ENCODE measurements at regions not wholly inside any gene's neighbourhood (a gene's known extent, or its start where the extent isn't known, plus 50 kb on each side); places are given as distances from the start of the nearest gene placed in this dataset.
"Not testable (repeated sequence)": the region's sequence is repeated elsewhere in the genome, so short reads cannot be mapped to it uniquely, and the experiment has no call there.

DNA sequence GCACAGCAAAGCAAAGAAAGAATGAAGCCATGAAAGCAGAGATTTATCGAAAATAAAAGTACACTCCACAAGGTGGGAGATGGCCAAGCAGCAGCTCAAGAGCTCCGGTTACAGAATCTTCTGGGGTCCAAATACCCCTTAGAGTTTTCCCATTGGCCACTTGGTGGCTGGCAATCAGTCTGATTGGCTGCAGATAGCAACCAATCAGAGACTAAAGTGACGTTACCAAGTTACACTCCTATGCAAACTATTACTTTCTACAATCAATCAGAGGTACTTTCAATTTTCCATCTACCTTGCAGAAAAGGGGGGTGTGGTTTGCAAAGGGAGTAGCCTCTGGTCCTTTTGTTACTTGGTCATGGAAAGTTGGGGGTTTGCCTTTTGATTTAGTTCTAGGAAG is 58.0 kb upstream of the AUTS2 start:
- peaks cover 11% of the 10 kb centered on the region for H3K27me3 ChIP-seq (ENCODE audit: control insufficient read depth, low read length)
- H3K79me2 ChIP-seq (ENCODE audit: control insufficient read depth, low read length) = no peaks in the 10 kb centered on the region
- H3F3A ChIP-seq (ENCODE audit: control insufficient read depth, insufficient read depth) = no peaks in the 10 kb centered on the region
- no peak for TF ChIP-seq EZH2phosphoT487 (IDR thresholded peaks at IDR 0.05; ENCODE audit: borderline replicate concordance, low read length)
- TF ChIP-seq, protein P1, sequence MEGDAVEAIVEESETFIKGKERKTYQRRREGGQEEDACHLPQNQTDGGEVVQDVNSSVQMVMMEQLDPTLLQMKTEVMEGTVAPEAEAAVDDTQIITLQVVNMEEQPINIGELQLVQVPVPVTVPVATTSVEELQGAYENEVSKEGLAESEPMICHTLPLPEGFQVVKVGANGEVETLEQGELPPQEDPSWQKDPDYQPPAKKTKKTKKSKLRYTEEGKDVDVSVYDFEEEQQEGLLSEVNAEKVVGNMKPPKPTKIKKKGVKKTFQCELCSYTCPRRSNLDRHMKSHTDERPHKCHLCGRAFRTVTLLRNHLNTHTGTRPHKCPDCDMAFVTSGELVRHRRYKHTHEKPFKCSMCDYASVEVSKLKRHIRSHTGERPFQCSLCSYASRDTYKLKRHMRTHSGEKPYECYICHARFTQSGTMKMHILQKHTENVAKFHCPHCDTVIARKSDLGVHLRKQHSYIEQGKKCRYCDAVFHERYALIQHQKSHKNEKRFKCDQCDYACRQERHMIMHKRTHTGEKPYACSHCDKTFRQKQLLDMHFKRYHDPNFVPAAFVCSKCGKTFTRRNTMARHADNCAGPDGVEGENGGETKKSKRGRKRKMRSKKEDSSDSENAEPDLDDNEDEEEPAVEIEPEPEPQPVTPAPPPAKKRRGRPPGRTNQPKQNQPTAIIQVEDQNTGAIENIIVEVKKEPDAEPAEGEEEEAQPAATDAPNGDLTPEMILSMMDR (IDR thresholded peaks at IDR 0.05; ENCODE audit: low read depth, low read length, poor library complexity, severe bottlenecking) = no peak
- H3K36me3 ChIP-seq (ENCODE audit: control insufficient read depth, low read length) = no peaks in the 10 kb centered on the region
- H3K9me3 ChIP-seq (ENCODE audit: control insufficient read depth, insufficient read depth, low read length) = no peaks in the 10 kb centered on the region
- no peaks in the 10 kb centered on the region; the same call in 1 of the 2 replicates for H3K4me1 ChIP-seq (ENCODE audit: control insufficient read depth, low read length)
- no peak overlapping the region for H3K4me3 ChIP-seq (ENCODE audit: low read length)
- no peak overlapping the region for H3K4me2 ChIP-seq (ENCODE audit: low read length)
- no peaks in the 10 kb centered on the region for H3K9me2 ChIP-seq (replicated peaks; ENCODE audit: control insufficient read depth, low read length)
- H3K27ac ChIP-seq (ENCODE audit: low read depth, low read length) = no peak overlapping the region
- no peaks in the 10 kb centered on the region for H4K20me1 ChIP-seq (ENCODE audit: control insufficient read depth, insufficient read depth, low read depth, low read length)

DNA sequence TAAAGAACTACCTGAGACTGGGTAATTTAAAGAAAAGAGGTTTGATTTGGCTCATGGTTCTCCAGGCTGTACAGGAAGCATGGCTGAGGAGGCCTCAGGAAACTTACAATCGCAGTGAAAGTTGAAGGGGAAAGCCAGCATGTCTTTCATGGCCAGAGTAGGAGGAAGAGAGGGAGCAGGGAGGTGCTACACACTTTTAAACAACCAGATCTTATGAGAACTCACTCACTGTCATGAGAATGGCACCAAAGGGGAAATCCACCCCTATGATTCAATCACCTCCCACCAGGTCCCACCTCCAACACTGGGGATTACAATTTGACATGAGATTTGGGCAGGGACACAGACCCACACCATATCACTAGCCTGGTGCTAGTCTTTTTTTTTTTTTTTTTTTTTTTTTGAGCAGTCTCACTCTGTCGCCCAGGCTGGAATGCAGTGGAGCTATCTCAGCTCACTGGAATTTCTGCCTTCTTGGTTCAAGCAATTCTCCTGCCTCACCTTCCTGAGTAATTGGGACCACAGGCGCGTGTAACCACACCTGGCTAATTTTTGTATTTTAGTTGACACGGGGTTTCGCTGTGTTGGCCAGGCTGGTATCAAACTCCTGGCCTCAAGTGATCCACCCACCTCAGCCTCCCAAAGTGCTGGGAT is 56.4 kb upstream of the AUTS2 start:
- not testable (repeated sequence) for H3K36me3 ChIP-seq (ENCODE audit: control insufficient read depth, low read length); H3K9me3 ChIP-seq (ENCODE audit: control insufficient read depth, insufficient read depth, low read length); H4K20me1 ChIP-seq (ENCODE audit: control insufficient read depth, insufficient read depth, low read depth, low read length); H3K79me2 ChIP-seq (ENCODE audit: control insufficient read depth, low read length); H3K4me2 ChIP-seq (ENCODE audit: low read length); H3K27me3 ChIP-seq (ENCODE audit: control insufficient read depth, low read length); H3K4me1 ChIP-seq (ENCODE audit: control insufficient read depth, low read length); H3F3A ChIP-seq (ENCODE audit: control insufficient read depth, insufficient read depth); H3K27ac ChIP-seq (ENCODE audit: low read depth, low read length); H3K4me3 ChIP-seq (ENCODE audit: low read length); H3K9me2 ChIP-seq (replicated peaks; ENCODE audit: control insufficient read depth, low read length)

DNA sequence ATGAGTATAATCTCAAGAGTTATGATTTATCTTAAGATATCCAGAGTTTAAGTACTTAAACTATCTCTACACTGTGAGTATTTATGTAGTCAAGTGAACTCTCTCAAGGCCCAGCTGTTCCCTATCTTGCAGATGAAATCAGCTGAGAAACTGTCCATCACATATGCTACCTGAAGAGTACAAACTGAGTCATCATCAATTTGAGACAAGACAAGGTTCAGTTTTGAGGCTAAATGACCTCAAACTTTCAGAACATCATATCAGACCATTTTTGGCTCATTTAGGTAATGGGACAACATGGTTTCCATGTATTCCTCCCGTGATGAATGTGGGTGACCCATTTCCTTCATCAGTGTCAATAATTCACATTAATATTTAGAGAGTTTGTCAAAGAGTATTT is 53.1 kb upstream of the AUTS2 start:
- TF ChIP-seq, protein P1 (IDR thresholded peaks at IDR 0.05; ENCODE audit: low read depth, low read length, poor library complexity, severe bottlenecking) = no peak
- TF ChIP-seq EZH2phosphoT487 (IDR thresholded peaks at IDR 0.05; ENCODE audit: borderline replicate concordance, low read length) = no peak
- H3K4me3 ChIP-seq (ENCODE audit: low read length) = no peak overlapping the region
- no peaks in the 10 kb centered on the region for H3F3A ChIP-seq (ENCODE audit: control insufficient read depth, insufficient read depth)
- no peaks in the 10 kb centered on the region for H3K36me3 ChIP-seq (ENCODE audit: control insufficient read depth, low read length)
- H3K27ac ChIP-seq (ENCODE audit: low read depth, low read length) = no peak overlapping the region
- no peaks in the 10 kb centered on the region for H3K9me2 ChIP-seq (replicated peaks; ENCODE audit: control insufficient read depth, low read length)
- H3K79me2 ChIP-seq (ENCODE audit: control insufficient read depth, low read length) = no peaks in the 10 kb centered on the region
- no peaks in the 10 kb centered on the region; the same call in 1 of the 2 replicates for H3K27me3 ChIP-seq (ENCODE audit: control insufficient read depth, low read length)
- no peaks in the 10 kb centered on the region for H3K4me1 ChIP-seq (ENCODE audit: control insufficient read depth, low read length)
- no peaks in the 10 kb centered on the region for H4K20me1 ChIP-seq (ENCODE audit: control insufficient read depth, insufficient read depth, low read depth, low read length)
- no peak overlapping the region for H3K4me2 ChIP-seq (ENCODE audit: low read length)
- no peaks in the 10 kb centered on the region for H3K9me3 ChIP-seq (ENCODE audit: control insufficient read depth, insufficient read depth, low read length)

All from DOHH2 (cell line).